ENCODE measurements at regions not wholly inside any gene's neighbourhood (a gene's known extent, or its start where the extent isn't known, plus 50 kb on each side); places are given as distances from the start of the nearest gene placed in this dataset.

- no peak for TF ChIP-seq CTCF (tag by site-specific recombination; IDR thresholded peaks at IDR 0.05)
- TF ChIP-seq SP2 (tag by site-specific recombination; IDR thresholded peaks at IDR 0.05): no peak
Observed at GRCh38 chr20:39289831-39290230, 327.7 kb downstream of the DHX35 start.

Data from HEK293 (cell line).